ENCODE measurements at regions not wholly inside any gene's neighbourhood (a gene's known extent, or its start where the extent isn't known, plus 50 kb on each side); places are given as distances from the start of the nearest gene placed in this dataset.

GRCh38 chr15:39320886-39321285 lies 260.0 kb upstream of the THBS1 start:
- no peak for TF ChIP-seq CTCF (IDR thresholded peaks at IDR 0.05; ENCODE audit: low read depth, low read length)
- TF ChIP-seq EZH2phosphoT487 (IDR thresholded peaks at IDR 0.05; ENCODE audit: low read depth): no peak

Measured in OCI-LY3 (cell line).